Nephron (organoid): ENCODE measurements at regions not wholly inside any gene's neighbourhood (a gene's known extent, or its start where the extent isn't known, plus 50 kb on each side); places are given as distances from the start of the nearest gene placed in this dataset.

Experiments used
- H3K27ac Mint-ChIP-seq, 3 experiments: 2 replicates each; pipeline ENCODE4 v1.8.0; 2020; ENCODE audit warnings: mixed read lengths in 3 of 3, mild to moderate bottlenecking in 2 of 3, moderate library complexity in 1 of 3
- H3K27me3 Mint-ChIP-seq: 2 replicates; pipeline ENCODE4 v1.8.0; 2021; ENCODE audit warnings: low read depth, mild to moderate bottlenecking, moderate library complexity, mixed read lengths
- H3K36me3 Mint-ChIP-seq: 2 replicates; pipeline ENCODE4 v1.8.0; 2020; ENCODE audit warnings: low read depth, mixed read lengths
- H3K4me1 Mint-ChIP-seq: 2 replicates; pipeline ENCODE4 v1.8.0; 2020; ENCODE audit warnings: mixed read lengths
- H3K4me3 Mint-ChIP-seq, 3 experiments: 2 replicates each; pipeline ENCODE4 v1.8.0; 2020; ENCODE audit warnings: mild to moderate bottlenecking in 3 of 3, mixed read lengths in 3 of 3, moderate library complexity in 2 of 3
- H3K9me3 Mint-ChIP-seq: 2 replicates; pipeline ENCODE4 v1.8.0; 2020; ENCODE audit warnings: mixed read lengths
- CTCF ChIP-seq, 3 experiments: fragments of 200-600 bp; sonication (generic); IDR thresholded peaks; one replicate each; pipeline ENCODE4 v1.5.0; 2021; ENCODE audit warnings: antibody characterized with exemption in 3 of 3; ENCODE audit not compliant: unreplicated experiment in 3 of 3

- H3K4me3 Mint-ChIP-seq, result peak overlapping the region; percentile 77 to 83 (median 79)
- H3K27me3 Mint-ChIP-seq, result peaks cover 100% of the 10 kb centered on the region
- no peaks in the 10 kb centered on the region for H3K36me3 Mint-ChIP-seq
- TF ChIP-seq CTCF (IDR thresholded peaks at IDR 0.05; ENCODE audit: unreplicated experiment in 3 of 3), result no peak
- H3K9me3 Mint-ChIP-seq, result no peaks in the 10 kb centered on the region
- H3K27ac Mint-ChIP-seq, result no peak overlapping the region
- H3K4me1 Mint-ChIP-seq, result peaks cover 12% of the 10 kb centered on the region
Measured at GRCh38 chr15:96416218-96416933, 85.9 kb downstream of the NR2F2 start.

GRCh38 chr15:96416934-96417759 is 86.6 kb downstream of the NR2F2 start:
- no peaks in the 10 kb centered on the region for H3K36me3 Mint-ChIP-seq
- no peak overlapping the region for H3K27ac Mint-ChIP-seq
- no peak for TF ChIP-seq CTCF (IDR thresholded peaks at IDR 0.05; ENCODE audit: unreplicated experiment in 3 of 3)
- H3K4me3 Mint-ChIP-seq, result peak overlapping the region; percentile 77 to 83 (median 77)
- H3K27me3 Mint-ChIP-seq, result peaks cover 100% of the 10 kb centered on the region
- peaks cover 13% of the 10 kb centered on the region for H3K4me1 Mint-ChIP-seq
- H3K9me3 Mint-ChIP-seq, result no peaks in the 10 kb centered on the region

- H3K27ac Mint-ChIP-seq, result no peak overlapping the region
- no peaks in the 10 kb centered on the region for H3K36me3 Mint-ChIP-seq
- H3K4me1 Mint-ChIP-seq, result peaks cover 13% of the 10 kb centered on the region
- no peak for TF ChIP-seq CTCF (IDR thresholded peaks at IDR 0.05; ENCODE audit: unreplicated experiment in 3 of 3)
- H3K27me3 Mint-ChIP-seq, result peaks cover 100% of the 10 kb centered on the region
- peak overlapping the region; percentile 77 to 83 (median 77) for H3K4me3 Mint-ChIP-seq
- H3K9me3 Mint-ChIP-seq, result no peaks in the 10 kb centered on the region
Measured at GRCh38 chr15:96417760-96418130, 87.2 kb downstream of the NR2F2 start.

GRCh38 chr15:96418146-96418545 is 87.6 kb downstream of the NR2F2 start:
- TF ChIP-seq CTCF (IDR thresholded peaks at IDR 0.05; ENCODE audit: unreplicated experiment in 3 of 3), result no peak
- H3K4me3 Mint-ChIP-seq, result peak overlapping the region; percentile 77 to 83 (median 77)
- H3K4me1 Mint-ChIP-seq, result peaks cover 13% of the 10 kb centered on the region
- no peaks in the 10 kb centered on the region for H3K36me3 Mint-ChIP-seq
- H3K27me3 Mint-ChIP-seq, result peaks cover 98% of the 10 kb centered on the region
- H3K9me3 Mint-ChIP-seq, result no peaks in the 10 kb centered on the region
- no peak overlapping the region for H3K27ac Mint-ChIP-seq

GRCh38 chr15:96421178-96421601 is 90.7 kb downstream of the NR2F2 start:
- Mint-ChIP-seq H3K27ac (no peak overlapping the region), H3K9me3 (peaks cover 3% of the 10 kb centered on the region), H3K27me3 (peaks cover 91% of the 10 kb centered on the region), H3K4me1 (peaks cover 13% of the 10 kb centered on the region), H3K4me3 (peak overlapping the region in 1 of 3 experiments; percentile 8), H3K36me3 (no peaks in the 10 kb centered on the region)
- TF ChIP-seq CTCF (IDR thresholded peaks at IDR 0.05; ENCODE audit: unreplicated experiment in 3 of 3), result no peak
